GM21447 (cell line): ENCODE measurements at regions not wholly inside any gene's neighbourhood (a gene's known extent, or its start where the extent isn't known, plus 50 kb on each side); places are given as distances from the start of the nearest gene placed in this dataset.

Experiments
- ATAC-seq: cut with Tn5 transposase; IDR thresholded peaks from one replicate; pipeline ENCODE4 v1.9.1; 2021; ENCODE audit not compliant: unreplicated experiment

- ATAC-seq = no peak
These were observed 51.0 kb upstream of the VEGFC start for GRCh38 chr4:176843710-176844109.

- no peak for ATAC-seq
These were observed 51.7 kb upstream of the VEGFC start for GRCh38 chr4:176844448-176844847.

GRCh38 chr4:176845636-176846035, 52.9 kb upstream of the VEGFC start:
- no peak for ATAC-seq

GRCh38 chr4:176849076-176849475, 56.4 kb upstream of the VEGFC start:
- no peak for ATAC-seq

GRCh38 chr4:176850436-176850835, 57.7 kb upstream of the VEGFC start:
- ATAC-seq = no peak

GRCh38 chr4:176856421-176856820, 63.7 kb upstream of the VEGFC start:
- ATAC-seq = no peak

- ATAC-seq = no peak
These were observed 66.1 kb upstream of the VEGFC start for GRCh38 chr4:176858839-176859238.

GRCh38 chr4:176864238-176864637, 71.5 kb upstream of the VEGFC start:
- no peak for ATAC-seq

GRCh38 chr4:176868676-176869075, 76.0 kb upstream of the VEGFC start:
- ATAC-seq = no peak

GRCh38 chr4:176872461-176872860, 79.7 kb upstream of the VEGFC start:
- no peak for ATAC-seq

- no peak for ATAC-seq
These were observed 82.2 kb upstream of the VEGFC start for GRCh38 chr4:176874721-176875445.

GRCh38 chr4:176875446-176875930, 82.8 kb upstream of the VEGFC start:
- no peak for ATAC-seq

- ATAC-seq = no peak
These were observed 86.8 kb upstream of the VEGFC start for GRCh38 chr4:176879380-176880116.

- no peak for ATAC-seq
These were observed 89.5 kb upstream of the VEGFC start for GRCh38 chr4:176882206-176882605.

GRCh38 chr4:176883108-176883550, 90.4 kb upstream of the VEGFC start:
- no peak for ATAC-seq

- ATAC-seq = no peak
These were observed 91.1 kb upstream of the VEGFC start for GRCh38 chr4:176883681-176884418.

GRCh38 chr4:176885224-176885623, 92.5 kb upstream of the VEGFC start:
- ATAC-seq = no peak

GRCh38 chr4:176886135-176886534, 93.4 kb upstream of the VEGFC start:
- ATAC-seq = no peak

- no peak for ATAC-seq
These were observed 97.1 kb upstream of the VEGFC start for GRCh38 chr4:176889776-176890175.

GRCh38 chr4:176894498-176894897, 101.8 kb upstream of the VEGFC start:
- ATAC-seq = no peak

GRCh38 chr4:176896211-176896610, 103.5 kb upstream of the VEGFC start:
- no peak for ATAC-seq

- ATAC-seq = no peak
These were observed 104.5 kb upstream of the VEGFC start for GRCh38 chr4:176897226-176897625.
